GM23248 (cell line): ENCODE measurements at regions not wholly inside any gene's neighbourhood (a gene's known extent, or its start where the extent isn't known, plus 50 kb on each side); places are given as distances from the start of the nearest gene placed in this dataset.

Experiments used
- EZH2 ChIP-seq: fragments of 200-600 bp; sonication (generic); IDR thresholded peaks from 2 replicates; pipeline ENCODE4 v1.6.1; 2018; ENCODE audit warnings: antibody characterized with exemption, mild to moderate bottlenecking; ENCODE audit not compliant: insufficient read depth, poor library complexity, severe bottlenecking
- EZH2phosphoT487 ChIP-seq: fragments of 200-600 bp; sonication (generic); IDR thresholded peaks from 2 replicates; pipeline ENCODE4 v1.6.1; 2018; ENCODE audit warnings: antibody characterized with exemption, moderate library complexity, mild to moderate bottlenecking, low read depth; ENCODE audit not compliant: insufficient read depth

DNA sequence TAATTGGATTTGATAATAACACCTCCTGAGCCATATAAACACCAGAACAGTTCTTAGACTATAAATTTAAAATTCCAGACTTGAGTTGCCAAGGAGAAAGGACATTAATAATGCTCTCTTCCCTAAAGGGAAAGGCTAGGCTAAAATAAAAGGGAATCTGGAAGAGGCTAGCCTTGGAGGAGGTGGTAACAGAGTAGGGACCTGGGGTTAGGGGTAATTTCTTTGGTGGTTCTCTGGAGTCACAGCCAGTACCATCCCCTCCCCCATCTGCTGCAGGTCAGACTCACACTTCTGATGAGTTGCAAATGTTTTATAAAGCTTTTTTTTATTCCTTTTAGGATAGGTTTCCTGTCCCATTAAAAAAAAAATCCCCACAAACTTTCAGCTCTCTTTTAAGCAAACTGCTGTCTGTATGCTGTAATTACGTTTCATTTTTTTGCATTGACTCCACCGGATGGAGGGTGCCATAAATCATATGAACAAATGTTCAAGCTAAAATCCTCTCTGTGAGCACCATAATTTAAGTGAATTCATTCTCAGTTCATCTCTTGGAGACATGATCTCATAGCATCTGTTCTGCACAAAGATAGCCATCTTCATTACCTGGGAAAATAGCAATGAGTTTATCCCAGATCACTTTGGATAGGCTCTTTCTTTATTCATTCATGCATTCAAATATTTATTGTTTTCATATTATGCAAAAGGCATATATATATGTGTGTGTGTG is 379.6 kb downstream of the TTLL7 start:
- TF ChIP-seq EZH2 (no peak), EZH2phosphoT487 (no peak)
